ENCODE measurements at regions not wholly inside any gene's neighbourhood (a gene's known extent, or its start where the extent isn't known, plus 50 kb on each side); places are given as distances from the start of the nearest gene placed in this dataset.

DNA sequence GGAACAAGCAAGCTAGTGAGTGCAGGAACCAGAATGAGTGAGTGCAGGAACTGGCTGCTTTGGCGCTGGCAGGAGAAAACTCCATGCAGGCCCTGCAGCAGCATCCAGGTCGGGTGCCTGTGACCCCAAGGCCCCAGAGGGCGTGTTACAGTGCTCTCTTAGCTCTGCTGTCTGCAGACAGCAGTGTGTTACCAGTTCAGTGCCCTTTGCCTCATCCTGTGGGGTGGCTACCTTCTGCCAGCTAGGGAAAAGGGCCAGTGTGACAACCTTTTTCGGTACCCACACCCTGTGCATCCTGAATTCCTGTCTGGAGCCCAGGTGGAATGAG is 202.3 kb upstream of the SMIM31 start:
- Histone ChIP-seq H3K27me3 (no peaks in the 10 kb centered on the region), H3K27ac (no peak overlapping the region), H3K9me3 (peaks cover 0 to 20% of the 10 kb centered on the region in 2 donors), H3K4me1 (no peaks in the 10 kb centered on the region), H3K4me3 (no peak overlapping the region), H3K36me3 (no peaks in the 10 kb centered on the region)
- intact Hi-C loops (cut with DNase I; ENCODE audit: low total_unique reads), result no loop called here
- TF ChIP-seq POLR2A (IDR thresholded peaks at IDR 0.05) (no peak), POLR2AphosphoS5 (IDR thresholded peaks at IDR 0.05) (no peak)
- TF ChIP-seq, protein P1, sequence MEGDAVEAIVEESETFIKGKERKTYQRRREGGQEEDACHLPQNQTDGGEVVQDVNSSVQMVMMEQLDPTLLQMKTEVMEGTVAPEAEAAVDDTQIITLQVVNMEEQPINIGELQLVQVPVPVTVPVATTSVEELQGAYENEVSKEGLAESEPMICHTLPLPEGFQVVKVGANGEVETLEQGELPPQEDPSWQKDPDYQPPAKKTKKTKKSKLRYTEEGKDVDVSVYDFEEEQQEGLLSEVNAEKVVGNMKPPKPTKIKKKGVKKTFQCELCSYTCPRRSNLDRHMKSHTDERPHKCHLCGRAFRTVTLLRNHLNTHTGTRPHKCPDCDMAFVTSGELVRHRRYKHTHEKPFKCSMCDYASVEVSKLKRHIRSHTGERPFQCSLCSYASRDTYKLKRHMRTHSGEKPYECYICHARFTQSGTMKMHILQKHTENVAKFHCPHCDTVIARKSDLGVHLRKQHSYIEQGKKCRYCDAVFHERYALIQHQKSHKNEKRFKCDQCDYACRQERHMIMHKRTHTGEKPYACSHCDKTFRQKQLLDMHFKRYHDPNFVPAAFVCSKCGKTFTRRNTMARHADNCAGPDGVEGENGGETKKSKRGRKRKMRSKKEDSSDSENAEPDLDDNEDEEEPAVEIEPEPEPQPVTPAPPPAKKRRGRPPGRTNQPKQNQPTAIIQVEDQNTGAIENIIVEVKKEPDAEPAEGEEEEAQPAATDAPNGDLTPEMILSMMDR (IDR thresholded peaks at IDR 0.05), result no peak
- DNase-seq (ENCODE audit: low spot score in 2 of 2), result no peak

DNA sequence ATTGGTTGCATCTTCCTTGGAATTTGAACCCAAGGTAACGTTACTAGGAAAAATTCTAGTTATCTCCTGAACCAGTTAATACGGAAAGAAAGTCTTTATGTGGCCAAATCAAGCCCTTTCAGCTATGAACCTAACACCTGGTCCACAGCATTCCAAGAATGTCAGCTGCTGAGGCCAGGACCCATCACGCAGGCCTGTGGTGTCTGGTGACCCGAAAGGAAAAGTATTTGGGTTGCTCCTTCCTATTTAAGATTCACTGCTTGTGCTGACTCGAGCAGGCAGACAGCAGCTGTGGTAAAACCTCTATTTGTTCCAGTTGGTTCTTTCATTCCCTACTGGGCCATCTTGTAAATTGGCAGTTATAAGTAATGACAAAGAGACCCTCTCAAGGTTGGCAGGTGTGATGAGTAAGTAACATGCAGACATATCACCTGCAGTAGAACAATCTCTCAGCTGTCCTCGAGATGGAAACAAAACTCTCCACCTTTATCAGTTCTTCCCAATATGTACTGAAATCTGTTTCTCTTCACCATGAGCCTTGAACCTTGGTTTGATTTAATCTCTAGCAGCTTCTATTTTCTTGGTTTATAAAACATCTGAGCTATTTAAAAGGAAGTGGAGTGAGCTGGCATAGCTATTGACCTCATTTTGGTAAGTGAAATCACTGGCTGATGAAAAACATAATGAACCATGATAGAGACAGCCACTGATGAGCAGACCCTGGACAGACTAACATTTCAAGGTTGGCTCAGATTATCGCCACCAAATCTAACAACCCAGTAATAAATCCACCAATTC is 182.1 kb upstream of the SMIM31 start:
- Histone ChIP-seq H3K27ac (no peak overlapping the region), H3K4me1 (no peaks in the 10 kb centered on the region), H3K4me3 (no peak overlapping the region), H3K9me3 (peaks cover 0 to 5% of the 10 kb centered on the region in 2 donors), H3K36me3 (no peaks in the 10 kb centered on the region), H3K27me3 (no peaks in the 10 kb centered on the region)
- DNase-seq (ENCODE audit: low spot score in 2 of 2), result no peak
- intact Hi-C loops (cut with DNase I; ENCODE audit: low total_unique reads), result no loop called here
- TF ChIP-seq POLR2AphosphoS5 (IDR thresholded peaks at IDR 0.05) (no peak), POLR2A (IDR thresholded peaks at IDR 0.05) (no peak)

DNA sequence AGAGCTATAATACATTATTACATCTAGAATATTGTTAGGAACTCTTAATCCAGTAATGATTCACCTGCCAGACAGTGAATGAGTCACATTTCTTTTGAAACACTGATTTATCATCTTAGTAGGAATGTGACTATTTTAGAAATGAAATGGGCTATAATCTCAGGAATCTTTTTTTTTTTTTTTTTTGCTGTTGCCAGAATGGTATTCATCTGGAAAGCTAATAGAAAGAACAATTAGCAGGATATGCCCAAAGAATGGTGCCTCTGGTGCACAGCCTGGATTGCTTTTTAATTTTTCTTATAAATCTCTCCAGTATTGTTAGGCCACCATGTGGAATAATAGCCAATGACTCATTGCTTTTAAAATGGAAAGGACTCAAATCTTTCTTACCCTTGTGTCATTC is 181.1 kb upstream of the SMIM31 start:
- intact Hi-C loops (cut with DNase I; ENCODE audit: low total_unique reads), result no loop called here
- peaks cover 0 to 5% of the 10 kb centered on the region in 2 donors for H3K9me3 ChIP-seq
- no peak for DNase-seq (ENCODE audit: low spot score in 2 of 2)
- H3K4me1 ChIP-seq, result no peaks in the 10 kb centered on the region
- no peak overlapping the region for H3K4me3 ChIP-seq
- TF ChIP-seq POLR2A (IDR thresholded peaks at IDR 0.05) (no peak), POLR2AphosphoS5 (IDR thresholded peaks at IDR 0.05) (no peak)
- TF ChIP-seq, protein P1 (IDR thresholded peaks at IDR 0.05), result no peak
- no peaks in the 10 kb centered on the region for H3K36me3 ChIP-seq
- no peaks in the 10 kb centered on the region for H3K27me3 ChIP-seq
- H3K27ac ChIP-seq, result no peak overlapping the region

DNA sequence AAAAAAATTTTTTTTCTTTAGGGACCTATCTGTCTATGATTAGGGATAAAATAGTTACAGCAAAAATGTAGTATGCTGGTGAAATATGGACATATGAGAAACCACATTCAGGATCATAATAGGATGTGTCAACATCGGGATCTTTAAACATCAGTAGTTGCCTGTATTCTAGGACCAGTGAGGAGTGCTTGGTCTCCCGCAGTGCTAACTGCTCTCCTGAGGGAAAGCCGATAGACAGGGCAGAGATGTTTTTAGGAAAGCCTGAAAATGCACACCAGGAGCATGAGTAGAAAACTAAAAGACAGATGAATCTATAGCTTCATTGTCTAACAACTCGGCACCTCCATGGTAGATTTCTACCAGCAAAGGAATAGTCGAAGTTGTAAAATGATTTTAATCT is 178.1 kb upstream of the SMIM31 start:
- H3K9me3 ChIP-seq, result peaks cover 0 to 5% of the 10 kb centered on the region in 2 donors
- TF ChIP-seq, protein P1 (IDR thresholded peaks at IDR 0.05), result no peak
- TF ChIP-seq POLR2A (IDR thresholded peaks at IDR 0.05) (no peak), POLR2AphosphoS5 (IDR thresholded peaks at IDR 0.05) (no peak)
- intact Hi-C loops (cut with DNase I; ENCODE audit: low total_unique reads), result no loop called here
- DNase-seq (ENCODE audit: low spot score in 2 of 2), result no peak
- no peaks in the 10 kb centered on the region for H3K4me1 ChIP-seq
- H3K27ac ChIP-seq, result no peak overlapping the region
- no peaks in the 10 kb centered on the region for H3K27me3 ChIP-seq
- no peak overlapping the region for H3K4me3 ChIP-seq
- H3K36me3 ChIP-seq, result no peaks in the 10 kb centered on the region

DNA sequence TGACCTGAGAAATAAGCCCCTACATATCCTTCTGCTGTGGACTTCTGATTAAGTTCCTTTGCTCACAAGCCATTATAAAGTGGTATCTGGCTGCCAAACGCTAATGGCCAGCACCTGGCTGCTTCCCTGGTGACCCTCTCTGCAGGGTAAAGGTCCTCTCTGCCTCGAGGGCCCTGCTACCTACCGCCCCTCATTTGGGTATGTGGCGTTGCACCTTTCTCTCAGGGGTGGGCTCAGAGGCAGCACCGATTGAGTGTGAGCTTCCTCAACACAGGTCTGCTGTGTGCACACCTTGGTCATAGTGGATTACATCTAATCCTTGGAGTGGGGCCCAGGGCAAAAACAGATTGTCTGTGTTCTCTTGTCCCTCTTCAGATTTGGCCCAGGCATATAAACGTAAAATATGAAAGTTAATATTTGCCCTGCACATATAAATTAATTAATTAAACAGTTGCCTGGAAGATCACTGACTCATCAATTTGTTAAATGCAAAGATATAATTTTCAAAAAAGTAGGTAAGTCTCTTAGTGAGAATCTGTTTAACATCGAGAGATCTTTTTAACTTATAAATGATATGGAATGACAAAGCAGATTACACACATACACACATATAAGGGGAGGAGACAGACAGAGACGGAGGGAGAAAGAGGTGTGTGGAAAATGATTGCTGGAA is 174.5 kb upstream of the SMIM31 start:
- Histone ChIP-seq H3K4me3 (no peak overlapping the region), H3K4me1 (no peaks in the 10 kb centered on the region), H3K27me3 (no peaks in the 10 kb centered on the region), H3K9me3 (peaks cover 0 to 5% of the 10 kb centered on the region in 2 donors), H3K36me3 (no peaks in the 10 kb centered on the region), H3K27ac (no peak overlapping the region)
- intact Hi-C loops (cut with DNase I; ENCODE audit: low total_unique reads), result no loop called here
- no peak for TF ChIP-seq POLR2A (IDR thresholded peaks at IDR 0.05)
- TF ChIP-seq, protein P1 (IDR thresholded peaks at IDR 0.05), result no peak
- no peak for TF ChIP-seq POLR2AphosphoS5 (IDR thresholded peaks at IDR 0.05)
- DNase-seq (ENCODE audit: low spot score in 2 of 2), result no peak

All from breast epithelium (tissue), 4 donors.